Bronchial epithelial cell (primary cell): ENCODE measurements at regions not wholly inside any gene's neighbourhood (a gene's known extent, or its start where the extent isn't known, plus 50 kb on each side); places are given as distances from the start of the nearest gene placed in this dataset.
A peak's percentile ranks its signal among the peaks of the same experiment; 100 is the strongest.

ENCODE experiments used
- DNase-seq: peaks from one replicate; pipeline ENCODE4 v3.0.0-alpha.2; 2010; ENCODE audit warnings: low read depth
- FAIRE-seq: peaks from 2 replicates; lab custom pipeline; 2011; peaks lifted over from hg19 to GRCh38; lab: Jason Lieb, UNC
- H3K27me3 ChIP-seq: 2 replicates; pipeline ENCODE4 v1.5.1; 2011; ENCODE audit warnings: low read length; ENCODE audit not compliant: control insufficient read depth, insufficient read depth
- H3K36me3 ChIP-seq: 2 replicates; pipeline ENCODE4 v1.5.1; 2011; ENCODE audit warnings: low read length; ENCODE audit not compliant: control insufficient read depth, insufficient read depth
- H3K4me3 ChIP-seq: 2 replicates; pipeline ENCODE4 v1.5.1; 2011; ENCODE audit warnings: mild to moderate bottlenecking, low read depth, low read length, control low read depth
- CTCF ChIP-seq: IDR thresholded peaks from 2 replicates; pipeline ENCODE4 v1.5.1; 2011; ENCODE audit warnings: mild to moderate bottlenecking, moderate library complexity, low read length, control low read depth, inconsistent platforms; ENCODE audit not compliant: insufficient read depth, severe bottlenecking

GRCh38 chr9:96117398-96118080 is 184.4 kb downstream of the HSD17B3 start:
- DNase-seq (no peak), FAIRE-seq (no peak)
- Histone ChIP-seq H3K27me3 (no peaks in the 10 kb centered on the region), H3K4me3 (no peak overlapping the region), H3K36me3 (no peaks in the 10 kb centered on the region)
- no peak for TF ChIP-seq CTCF

DNA sequence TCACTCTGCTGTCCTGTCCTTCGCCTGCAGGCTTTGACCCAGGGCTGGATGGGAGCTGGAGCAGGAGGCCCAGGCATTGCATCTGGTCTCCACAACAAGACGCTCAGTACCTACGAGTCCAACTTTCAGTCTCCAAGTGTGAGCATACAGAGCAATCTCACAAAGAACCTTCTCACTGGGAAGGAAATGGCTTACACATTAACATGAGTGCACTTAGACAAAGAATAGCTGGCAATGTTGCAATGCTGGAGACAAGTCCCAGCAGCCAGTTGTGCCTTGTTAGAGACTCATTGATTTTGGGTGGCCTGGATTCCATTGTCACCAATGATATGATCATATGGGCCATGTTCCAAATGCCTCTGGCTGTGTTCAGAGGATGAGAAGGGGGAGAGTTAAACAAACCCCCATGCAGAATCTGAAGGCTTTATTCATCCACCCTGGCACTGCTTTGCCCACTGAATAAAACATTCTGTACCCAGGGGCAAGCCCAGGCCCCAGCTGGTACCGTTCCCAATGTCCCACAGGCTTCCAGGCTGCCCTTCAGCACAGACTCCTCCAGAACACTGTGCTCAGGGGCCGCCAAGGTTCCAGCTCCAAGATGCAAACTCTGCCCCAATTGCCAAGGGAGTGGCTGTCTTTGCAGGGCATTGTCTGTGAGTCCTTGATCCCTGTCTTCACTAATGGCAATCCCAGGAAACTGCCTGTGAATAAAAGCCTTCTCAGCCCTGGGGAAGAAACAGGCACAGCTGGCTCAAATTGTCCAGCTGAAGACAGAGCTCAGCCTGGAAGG is 185.5 kb downstream of the HSD17B3 start:
- FAIRE-seq (peak; percentile 83), DNase-seq (peak; percentile 7)
- H3K36me3 ChIP-seq, result no peaks in the 10 kb centered on the region
- no peak for TF ChIP-seq CTCF
- H3K4me3 ChIP-seq, result no peak overlapping the region
- peaks cover 2% of the 10 kb centered on the region for H3K27me3 ChIP-seq

- FAIRE-seq (no peak), DNase-seq (no peak)
- no peaks in the 10 kb centered on the region for H3K36me3 ChIP-seq
- no peak for TF ChIP-seq CTCF
- H3K4me3 ChIP-seq, result no peak overlapping the region
- H3K27me3 ChIP-seq, result peaks cover 2% of the 10 kb centered on the region
Observed at GRCh38 chr9:96115836-96116235, 186.1 kb downstream of the HSD17B3 start.

DNA sequence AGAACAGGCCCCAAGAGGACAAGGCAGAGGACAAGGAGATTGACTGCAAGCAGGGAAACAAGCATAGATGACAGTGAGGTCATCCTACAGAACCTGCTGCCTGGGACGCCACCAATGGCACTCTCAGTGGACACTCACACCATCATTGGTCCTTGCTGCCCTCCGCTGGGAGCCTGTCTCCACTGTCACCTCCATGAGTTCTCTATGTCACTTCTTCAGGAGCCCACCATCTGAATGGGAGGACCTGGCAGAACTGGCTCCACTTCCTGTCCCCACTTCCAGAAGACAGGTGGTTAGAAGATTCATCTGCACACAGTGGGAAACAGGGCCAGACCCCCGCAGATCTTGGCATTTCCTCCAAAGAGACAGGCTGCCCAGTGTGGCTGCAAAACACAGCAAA is 188.9 kb downstream of the HSD17B3 start:
- FAIRE-seq (peak; percentile 32), DNase-seq (no peak)
- Histone ChIP-seq H3K36me3 (no peaks in the 10 kb centered on the region), H3K27me3 (peaks cover 4% of the 10 kb centered on the region), H3K4me3 (no peak overlapping the region)
- no peak for TF ChIP-seq CTCF

GRCh38 chr9:96109680-96110351 is 192.2 kb downstream of the HSD17B3 start:
- FAIRE-seq (no peak), DNase-seq (peak; percentile 43)
- no peak overlapping the region for H3K4me3 ChIP-seq
- H3K27me3 ChIP-seq, result peaks cover 6% of the 10 kb centered on the region
- no peaks in the 10 kb centered on the region for H3K36me3 ChIP-seq
- TF ChIP-seq CTCF, result no peak
